ENCODE measurements at regions not wholly inside any gene's neighbourhood (a gene's known extent, or its start where the extent isn't known, plus 50 kb on each side); places are given as distances from the start of the nearest gene placed in this dataset.

DNA sequence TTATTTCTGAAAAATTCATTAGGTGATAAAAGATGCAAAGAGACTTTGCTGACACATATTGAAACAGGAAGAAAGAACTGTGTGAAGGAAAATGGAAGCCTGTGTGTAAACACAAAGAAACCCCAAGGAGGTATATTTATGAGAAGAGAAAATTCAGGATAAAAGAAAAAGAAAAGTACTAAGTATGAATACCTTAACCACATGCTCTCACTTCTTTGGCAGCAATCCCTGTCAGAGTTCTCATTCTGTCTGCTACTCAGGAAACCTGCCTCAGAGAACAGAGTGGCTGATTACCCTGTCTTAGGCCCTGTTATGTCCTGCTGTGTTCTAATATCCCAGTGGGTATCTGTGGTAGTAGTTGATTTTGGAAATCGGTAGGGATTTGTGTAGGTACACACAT, 457.9 kb downstream of the TBC1D32 start:
- TF ChIP-seq, protein P1, sequence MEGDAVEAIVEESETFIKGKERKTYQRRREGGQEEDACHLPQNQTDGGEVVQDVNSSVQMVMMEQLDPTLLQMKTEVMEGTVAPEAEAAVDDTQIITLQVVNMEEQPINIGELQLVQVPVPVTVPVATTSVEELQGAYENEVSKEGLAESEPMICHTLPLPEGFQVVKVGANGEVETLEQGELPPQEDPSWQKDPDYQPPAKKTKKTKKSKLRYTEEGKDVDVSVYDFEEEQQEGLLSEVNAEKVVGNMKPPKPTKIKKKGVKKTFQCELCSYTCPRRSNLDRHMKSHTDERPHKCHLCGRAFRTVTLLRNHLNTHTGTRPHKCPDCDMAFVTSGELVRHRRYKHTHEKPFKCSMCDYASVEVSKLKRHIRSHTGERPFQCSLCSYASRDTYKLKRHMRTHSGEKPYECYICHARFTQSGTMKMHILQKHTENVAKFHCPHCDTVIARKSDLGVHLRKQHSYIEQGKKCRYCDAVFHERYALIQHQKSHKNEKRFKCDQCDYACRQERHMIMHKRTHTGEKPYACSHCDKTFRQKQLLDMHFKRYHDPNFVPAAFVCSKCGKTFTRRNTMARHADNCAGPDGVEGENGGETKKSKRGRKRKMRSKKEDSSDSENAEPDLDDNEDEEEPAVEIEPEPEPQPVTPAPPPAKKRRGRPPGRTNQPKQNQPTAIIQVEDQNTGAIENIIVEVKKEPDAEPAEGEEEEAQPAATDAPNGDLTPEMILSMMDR (IDR thresholded peaks at IDR 0.05; ENCODE audit: control insufficient read depth, insufficient read depth, low read depth, low read length, missing control alignments) = no peak
- DNase-seq (ENCODE audit: low read depth) = no peak
- H3K4me3 ChIP-seq (ENCODE audit: control insufficient read depth, low read depth, low read length) = no peak overlapping the region

DNA sequence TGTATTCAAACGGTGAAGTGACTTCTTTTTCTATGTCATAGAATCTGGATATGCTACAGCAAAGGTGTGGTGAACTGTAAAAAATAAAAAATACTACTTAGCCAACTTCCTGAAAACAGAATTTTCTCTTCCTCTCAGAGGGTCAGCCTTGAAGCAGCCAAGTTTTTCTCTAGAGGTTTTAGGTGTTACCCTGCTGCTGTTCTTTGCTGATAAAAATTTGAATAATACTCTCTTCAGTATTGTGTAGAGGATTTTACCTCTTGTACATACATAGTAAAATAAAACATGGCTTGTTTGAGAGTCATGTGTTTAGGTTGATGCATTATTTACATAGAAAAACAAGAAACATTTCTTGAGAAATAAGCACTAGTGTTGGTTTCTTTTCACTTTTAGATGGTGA, 458.4 kb downstream of the TBC1D32 start:
- DNase-seq (ENCODE audit: low read depth) = no peak
- TF ChIP-seq, protein P1 (IDR thresholded peaks at IDR 0.05; ENCODE audit: control insufficient read depth, insufficient read depth, low read depth, low read length, missing control alignments) = no peak
- H3K4me3 ChIP-seq (ENCODE audit: control insufficient read depth, low read depth, low read length) = no peak overlapping the region

DNA sequence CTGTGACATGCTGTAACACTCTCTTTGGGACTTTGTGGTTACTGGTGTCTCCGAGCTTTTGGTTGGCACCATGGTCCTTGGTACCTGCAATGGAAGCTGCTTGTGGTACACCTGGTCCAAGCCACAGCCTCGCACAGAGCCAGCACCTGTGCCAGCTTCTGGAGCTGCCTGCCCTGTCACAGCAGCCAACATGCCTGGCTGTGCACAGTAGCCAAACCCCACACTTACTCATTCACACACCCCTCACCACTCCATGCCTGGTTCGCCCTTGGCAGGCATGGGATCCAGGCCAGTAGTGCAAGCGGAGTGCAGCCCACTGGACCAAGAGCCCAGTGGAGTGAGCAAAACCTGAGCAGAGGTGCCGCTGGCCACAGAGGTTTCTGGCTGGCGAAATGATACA, 459.9 kb downstream of the TBC1D32 start:
- TF ChIP-seq, protein P1 (IDR thresholded peaks at IDR 0.05; ENCODE audit: control insufficient read depth, insufficient read depth, low read depth, low read length, missing control alignments) = no peak
- DNase-seq (ENCODE audit: low read depth) = no peak
- no peak overlapping the region for H3K4me3 ChIP-seq (ENCODE audit: control insufficient read depth, low read depth, low read length)

DNA sequence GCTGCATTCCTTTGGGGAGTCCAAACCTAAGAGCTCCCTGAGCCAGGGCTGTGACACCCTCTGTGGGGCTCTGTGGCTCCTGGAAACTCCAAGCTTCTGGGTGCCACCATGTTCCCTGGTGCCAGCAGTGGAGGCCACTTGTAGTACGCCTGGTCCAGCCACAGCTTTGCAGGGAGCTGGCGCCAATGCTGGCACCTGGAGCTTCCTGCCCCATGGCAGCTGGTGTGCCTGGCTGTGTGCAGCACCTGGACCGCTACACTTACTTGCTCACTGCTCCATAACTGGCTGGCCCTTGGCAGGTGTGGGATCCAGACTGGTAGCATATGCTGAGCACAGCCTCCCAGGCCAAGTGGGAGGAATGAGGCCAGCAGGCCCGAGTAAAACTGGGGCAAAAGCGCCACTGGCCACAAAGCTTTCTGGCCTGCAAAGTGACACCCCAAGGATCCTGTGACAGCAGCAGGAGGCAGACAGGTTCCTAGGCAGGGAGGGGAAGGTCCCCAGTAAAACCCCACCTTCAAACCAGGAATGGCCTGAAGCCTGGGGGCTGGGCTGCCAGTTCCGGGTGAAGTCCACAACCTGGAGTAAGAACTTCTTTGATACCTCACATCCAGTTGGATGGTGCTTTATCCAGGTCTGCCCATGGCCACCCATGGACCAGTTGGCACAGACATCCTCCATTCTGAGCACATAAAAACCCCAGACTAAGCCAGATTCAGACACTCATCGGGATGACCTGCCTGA, 461.0 kb downstream of the TBC1D32 start:
- TF ChIP-seq, protein P1 (IDR thresholded peaks at IDR 0.05; ENCODE audit: control insufficient read depth, insufficient read depth, low read depth, low read length, missing control alignments) = no peak

DNA sequence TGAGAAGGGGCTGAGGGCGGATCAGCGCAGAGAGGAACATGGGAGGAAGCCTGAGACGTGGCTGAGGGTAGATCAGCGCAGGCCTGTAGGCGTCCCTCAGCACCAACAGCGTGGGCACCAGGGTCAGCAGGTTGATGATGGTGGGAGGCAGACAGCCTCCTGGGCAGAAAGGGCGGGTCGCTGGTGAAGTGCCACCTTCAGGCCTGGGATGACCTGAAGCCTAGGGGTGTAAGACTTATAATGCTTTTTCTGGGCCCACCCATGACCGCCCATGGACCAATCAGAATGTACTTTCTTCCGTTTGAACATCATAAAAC, 462.1 kb downstream of the TBC1D32 start:
- TF ChIP-seq, protein P1 (IDR thresholded peaks at IDR 0.05; ENCODE audit: control insufficient read depth, insufficient read depth, low read depth, low read length, missing control alignments) = no peak
- no peak overlapping the region for H3K4me3 ChIP-seq (ENCODE audit: control insufficient read depth, low read depth, low read length)
- no peak for DNase-seq (ENCODE audit: low read depth)

More for the DNA sequence above, 461.0 kb downstream of the TBC1D32 start:
- H3K4me3 ChIP-seq (ENCODE audit: control insufficient read depth, low read depth, low read length) = no peak overlapping the region
- no peak for DNase-seq (ENCODE audit: low read depth)

DNA sequence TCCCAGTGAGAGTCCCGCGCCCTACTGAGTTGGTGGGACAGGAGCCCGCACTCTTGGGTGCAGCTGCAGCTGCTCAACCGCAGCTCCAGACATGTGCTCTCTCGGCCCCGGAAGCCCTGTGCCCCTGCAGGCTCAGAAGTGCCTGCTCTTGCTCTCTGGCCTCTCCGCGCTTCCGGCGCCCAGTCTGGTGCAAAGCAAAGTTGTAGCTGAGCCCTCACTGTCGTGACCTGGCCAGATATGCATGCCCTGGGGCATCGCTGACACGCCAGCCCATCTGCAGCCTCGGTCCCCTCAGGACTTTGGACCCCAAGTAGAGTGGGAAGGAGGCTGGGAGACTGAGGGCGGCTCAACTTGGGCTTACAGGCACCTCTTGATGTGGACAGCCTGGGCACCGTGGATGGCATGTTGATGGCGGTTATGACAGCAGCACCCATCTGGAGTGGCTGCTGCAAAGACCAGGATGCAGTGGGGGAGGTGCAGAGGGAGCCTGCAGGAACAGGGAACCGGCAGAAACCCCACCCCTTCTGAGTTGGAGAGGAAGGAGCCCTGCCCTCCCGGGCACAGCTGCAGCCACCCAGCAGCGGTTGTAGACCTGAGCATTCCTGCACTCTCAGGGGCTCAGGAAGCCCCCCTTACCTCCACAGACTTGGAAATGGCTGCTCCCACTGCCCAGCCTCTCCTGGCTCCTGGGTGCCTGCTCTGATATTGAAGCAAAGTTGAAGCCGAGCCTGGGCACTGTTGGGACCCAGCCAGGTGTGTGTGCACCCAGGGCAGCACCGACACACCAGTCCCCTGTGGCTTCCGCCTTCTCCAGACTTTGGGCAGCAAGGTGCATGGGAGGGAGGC, 462.6 kb downstream of the TBC1D32 start:
- H3K4me3 ChIP-seq (ENCODE audit: control insufficient read depth, low read depth, low read length) = no peak overlapping the region
- no peak for DNase-seq (ENCODE audit: low read depth)
- TF ChIP-seq, protein P1 (IDR thresholded peaks at IDR 0.05; ENCODE audit: control insufficient read depth, insufficient read depth, low read depth, low read length, missing control alignments) = no peak
